Inflammatory macrophage (primary cell): ENCODE measurements at regions not wholly inside any gene's neighbourhood (a gene's known extent, or its start where the extent isn't known, plus 50 kb on each side); places are given as distances from the start of the nearest gene placed in this dataset.
"Not testable (repeated sequence)": the region's sequence is repeated elsewhere in the genome, so short reads cannot be mapped to it uniquely, and the experiment has no call there.

ENCODE experiments used
- DNase-seq, 2 donors: peaks; one replicate each; pipeline ENCODE4 v3.0.0-alpha.2; 2020 to 2022

DNA sequence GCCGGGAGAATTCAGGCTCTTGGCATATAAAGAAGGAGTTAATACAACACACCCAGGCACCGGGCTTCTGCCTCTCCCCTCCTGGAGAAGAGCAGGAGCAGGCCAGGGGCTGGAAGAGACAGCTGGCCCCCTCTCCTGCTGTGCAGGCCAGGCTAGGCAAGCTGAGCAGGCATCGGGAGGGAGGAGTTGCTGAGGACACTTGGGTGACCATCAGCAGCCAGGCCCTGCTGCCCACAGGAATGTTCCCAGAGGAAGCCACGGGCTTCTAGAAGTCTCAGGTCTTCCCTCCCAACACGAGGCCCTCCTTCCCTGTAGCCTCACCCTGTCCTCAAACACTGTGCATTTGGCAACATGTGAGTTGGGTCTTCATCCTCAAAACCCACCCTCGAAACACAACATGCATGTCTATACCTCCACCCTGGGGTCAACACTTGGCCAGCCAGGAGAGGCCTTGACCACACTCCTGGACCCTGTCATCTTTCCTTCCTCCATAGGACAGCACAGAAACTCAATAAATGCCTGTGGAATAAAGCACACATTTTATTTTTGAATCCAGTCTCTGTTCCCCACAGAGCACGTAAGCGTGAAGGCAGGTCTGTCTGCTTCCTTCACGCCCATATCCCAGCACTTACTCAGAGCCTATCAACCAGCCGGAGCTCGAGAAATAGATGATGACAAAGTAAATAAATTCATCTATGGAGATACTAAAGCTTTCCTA lies 433.8 kb upstream of the ID2 start:
- no peak for DNase-seq

DNA sequence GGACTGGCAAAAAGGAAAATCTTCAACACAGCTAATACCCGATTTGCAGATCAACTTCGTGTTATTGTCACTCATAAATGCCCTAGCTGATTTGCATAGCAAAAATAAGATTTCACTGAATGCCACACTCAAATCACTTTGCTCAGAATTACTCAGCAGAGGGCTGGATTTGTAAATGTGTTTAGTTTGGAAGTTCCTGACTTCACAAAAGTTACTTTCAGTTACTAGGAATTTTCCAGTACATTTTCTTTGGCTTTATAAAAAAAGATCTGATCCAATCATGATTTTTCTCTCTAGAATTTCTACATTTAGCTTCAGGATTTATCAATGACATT lies 433.3 kb upstream of the ID2 start:
- DNase-seq: no peak

DNA sequence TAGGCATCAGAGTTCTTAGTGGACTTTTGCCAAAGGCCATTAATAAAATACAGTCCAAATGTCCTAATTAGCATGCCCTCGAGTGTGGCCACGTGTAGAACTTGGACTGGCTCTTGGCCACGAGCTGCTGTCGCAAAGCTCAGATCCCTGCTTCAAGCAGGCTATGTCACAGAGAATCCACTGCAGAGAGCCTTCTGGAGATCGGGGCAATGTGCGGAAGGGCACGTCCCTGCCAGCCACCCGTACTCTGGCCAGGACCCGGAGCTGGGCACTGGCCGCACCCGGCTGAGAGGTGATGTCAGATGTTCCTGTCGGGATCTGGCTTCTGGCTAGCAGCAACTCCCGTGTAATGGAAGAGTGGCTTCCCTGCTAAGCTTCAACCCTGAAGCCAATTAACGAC lies 432.7 kb upstream of the ID2 start:
- no peak for DNase-seq

DNA sequence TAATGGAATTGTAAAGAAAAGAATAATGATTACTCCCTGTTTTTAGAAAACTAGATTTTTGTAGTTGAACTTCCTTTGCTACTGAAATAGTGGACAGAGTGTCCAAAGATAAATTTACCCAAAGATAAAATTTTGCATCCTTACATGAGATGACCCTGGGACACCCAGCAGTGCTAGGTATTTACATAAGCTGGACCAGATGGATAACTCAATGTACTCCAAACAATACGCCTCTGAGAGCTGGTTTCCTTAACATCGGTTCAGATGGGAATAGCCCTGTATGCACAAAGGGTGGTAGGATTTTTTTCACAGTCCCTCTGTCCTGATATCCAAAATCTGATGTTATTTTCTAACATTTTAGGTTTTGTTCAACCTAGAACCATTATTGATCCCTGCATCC lies 432.1 kb upstream of the ID2 start:
- DNase-seq: no peak

DNA sequence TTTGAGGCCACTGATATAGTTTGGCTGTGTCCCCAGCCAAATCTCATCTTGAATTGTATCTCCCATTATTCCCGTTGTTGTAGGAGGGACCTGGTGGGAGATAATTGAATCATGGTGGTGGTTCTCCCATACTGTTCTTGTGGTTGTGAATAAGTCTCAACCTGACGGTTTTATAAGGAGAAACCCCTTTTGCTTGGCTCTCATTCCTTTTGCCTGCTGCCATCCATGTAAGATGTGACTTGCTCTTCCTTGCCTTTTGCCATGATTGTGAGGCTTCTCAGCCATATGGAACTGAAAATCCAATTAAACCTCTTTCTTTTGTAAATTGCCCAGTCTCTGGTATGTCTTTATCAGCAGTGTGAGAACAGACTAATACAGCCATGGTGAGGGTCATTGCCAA lies 431.6 kb upstream of the ID2 start:
- not testable (repeated sequence) for DNase-seq

DNA sequence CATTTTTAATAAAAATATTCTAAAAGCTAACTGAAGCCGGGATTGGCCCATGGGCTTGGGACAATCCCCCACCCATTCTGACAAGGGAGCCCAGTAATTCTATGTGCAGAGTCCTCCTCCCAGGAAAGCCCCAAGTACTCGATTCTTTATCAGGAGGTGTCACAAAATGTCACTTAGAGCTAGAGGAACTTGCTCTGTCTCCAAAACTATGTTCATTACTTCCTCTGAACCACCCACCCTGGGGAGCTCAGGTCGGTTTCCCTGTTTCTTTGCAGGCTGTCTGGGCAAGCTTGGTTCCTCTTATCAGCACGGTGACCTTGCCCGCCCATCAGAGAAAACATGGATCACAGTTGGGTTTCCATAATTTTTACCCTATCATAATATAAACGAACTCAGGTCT lies 430.6 kb upstream of the ID2 start:
- peak; percentile 67 to 78 for DNase-seq

DNA sequence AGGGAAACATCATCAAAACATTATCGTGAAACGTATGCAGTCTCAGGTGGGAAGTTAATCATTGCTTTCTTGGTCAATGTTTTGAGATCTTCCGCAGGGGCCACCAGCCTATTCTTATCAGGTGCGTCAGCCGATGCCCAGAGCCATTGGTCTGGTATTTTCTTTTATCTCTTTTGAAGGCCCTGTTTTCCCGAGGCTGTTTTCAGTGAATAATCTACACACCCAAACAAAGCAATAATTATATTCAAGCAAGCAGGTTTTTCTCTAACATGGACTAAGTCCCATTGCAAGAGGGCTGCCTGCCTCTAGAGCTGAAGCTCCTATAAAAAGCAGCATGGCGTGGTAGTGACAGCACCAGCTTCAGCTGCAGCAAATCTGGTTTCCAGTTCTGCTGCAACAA lies 430.0 kb upstream of the ID2 start:
- DNase-seq: no peak

DNA sequence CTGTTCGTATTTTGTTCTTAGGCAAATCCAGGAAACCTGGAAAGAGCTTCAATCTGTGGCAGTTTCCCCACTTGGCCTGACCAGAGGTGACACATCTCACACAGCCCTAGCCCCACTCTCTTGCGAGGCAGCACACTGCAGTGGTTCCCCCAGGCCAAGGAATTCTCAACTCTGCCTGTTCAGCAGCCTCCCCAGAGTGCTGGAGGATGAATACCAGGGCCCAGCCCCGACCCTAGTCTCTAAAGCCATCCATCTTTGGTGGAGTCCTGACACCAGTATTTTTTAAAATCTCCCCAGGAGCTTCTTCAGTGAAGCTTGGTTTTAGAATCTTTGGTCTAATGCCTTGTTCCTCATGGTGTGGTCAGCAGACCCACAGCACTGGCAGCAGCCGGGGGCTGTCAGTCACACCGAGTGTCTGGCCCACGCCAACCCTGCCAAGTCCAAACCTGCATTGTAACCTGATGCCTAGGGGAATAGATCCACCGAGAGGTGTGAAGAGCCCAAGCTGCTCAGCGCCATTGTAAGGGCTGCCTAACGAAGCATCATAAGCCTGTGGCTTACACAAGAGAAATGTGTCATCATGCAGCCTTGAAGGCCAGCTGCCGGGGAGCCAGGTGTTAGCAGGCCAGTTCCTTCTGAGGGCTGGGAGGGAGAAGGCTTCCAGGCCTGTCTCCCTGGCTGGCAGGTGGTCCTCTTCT lies 428.7 kb upstream of the ID2 start:
- no peak for DNase-seq

DNA sequence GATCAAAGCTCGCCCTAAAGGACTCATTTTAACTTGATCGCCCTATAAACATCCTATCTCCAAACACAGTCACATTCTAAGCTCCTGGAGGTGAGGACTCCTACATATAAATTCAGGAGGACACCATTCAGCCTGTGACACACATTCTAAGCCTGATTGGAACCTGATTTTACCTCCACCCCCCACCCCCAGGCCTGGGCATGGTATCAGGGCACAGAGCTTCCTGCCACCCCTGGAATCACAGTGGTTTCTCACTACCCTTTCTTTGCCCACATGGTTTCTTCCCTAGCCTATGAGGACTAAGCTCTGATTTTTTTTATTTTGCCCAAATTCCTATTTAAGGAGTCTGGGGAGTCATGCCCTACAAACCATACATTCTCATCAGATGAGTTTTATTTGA lies 428.1 kb upstream of the ID2 start:
- no peak for DNase-seq

DNA sequence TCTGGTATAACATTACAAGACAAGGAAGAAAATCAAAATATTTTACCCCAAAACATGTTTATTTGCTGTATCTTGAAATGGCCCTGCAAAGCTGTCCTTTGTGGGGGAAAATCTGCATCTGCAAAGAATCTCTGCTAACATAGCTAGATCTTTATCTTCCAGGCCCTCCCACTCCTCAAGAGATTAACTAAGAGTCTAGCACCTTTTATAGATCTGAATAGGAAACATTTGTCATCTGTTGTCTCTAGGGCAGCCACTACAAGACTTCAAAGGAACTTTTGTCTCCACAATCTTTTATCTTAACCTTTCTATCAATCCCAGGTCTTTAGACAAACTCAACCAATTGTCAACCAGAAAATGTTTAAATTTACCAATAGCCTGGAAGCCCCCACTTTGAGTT lies 427.6 kb upstream of the ID2 start:
- not testable (repeated sequence) for DNase-seq

DNA sequence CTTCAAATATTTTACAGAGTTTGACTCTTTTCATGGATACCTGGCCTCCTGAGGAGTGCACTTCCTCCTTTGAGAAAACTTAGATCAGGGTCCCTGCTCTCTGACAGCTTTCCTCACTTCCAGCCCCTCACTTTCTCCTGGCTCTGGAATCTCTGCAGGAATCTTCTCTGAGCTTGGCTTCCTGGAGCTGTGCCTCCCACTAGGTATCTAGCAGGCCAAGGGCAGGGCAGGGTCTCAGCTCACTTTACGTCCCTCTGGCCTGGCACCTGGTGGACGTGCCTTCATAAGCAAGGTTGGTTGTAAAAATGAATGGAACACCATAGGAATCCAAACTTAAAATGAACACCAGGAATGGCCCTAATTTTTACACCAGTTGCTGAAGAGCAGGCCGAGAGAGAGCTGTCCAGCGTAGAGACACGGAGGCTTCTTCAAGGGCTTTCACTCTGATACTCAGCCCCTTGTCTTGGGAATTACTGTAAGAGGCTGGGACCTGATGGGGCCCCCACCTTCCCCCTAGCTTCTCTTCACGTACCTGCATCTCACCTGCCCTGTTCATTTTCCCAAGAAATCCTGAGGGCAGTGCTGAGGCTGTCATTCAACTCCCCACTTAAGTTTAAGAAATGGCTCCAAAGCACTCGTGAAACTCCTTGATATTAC lies 426.9 kb upstream of the ID2 start:
- no peak for DNase-seq

DNA sequence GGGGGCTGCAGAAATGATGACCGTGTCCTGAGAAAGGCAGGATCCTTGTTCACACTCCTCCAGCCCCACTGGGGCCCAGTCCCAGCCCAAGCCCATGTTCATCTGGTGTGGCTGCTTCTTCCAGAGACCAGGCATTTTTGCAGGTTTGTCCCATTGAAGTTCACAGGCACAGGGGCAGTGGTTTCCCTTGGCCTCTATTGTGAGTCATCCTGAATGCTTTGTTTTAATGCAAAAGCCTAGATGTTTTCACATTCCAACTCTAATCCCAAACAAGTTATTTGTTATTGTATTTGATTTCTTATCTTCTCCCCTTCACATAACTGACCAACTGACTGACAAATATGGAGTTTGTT lies 426.4 kb upstream of the ID2 start:
- DNase-seq: no peak

DNA sequence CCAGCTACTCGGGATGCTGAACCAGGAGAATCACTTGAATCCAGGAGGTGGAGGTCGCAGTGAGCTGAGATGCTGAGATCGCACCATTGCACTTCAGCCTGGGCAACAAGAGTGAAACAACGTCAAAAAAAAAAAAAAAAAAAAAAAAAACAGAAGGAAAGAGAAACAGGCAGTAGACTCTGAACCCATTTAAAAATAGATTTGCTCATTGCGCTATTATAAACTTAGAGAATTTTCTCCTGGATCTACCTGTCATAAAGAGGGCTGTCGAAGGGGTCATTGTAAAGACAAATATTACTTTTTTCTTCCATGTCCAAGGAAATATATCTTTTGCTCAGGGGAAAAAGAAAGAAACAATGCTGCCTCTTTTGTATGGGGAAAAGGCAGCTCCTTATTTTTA lies 425.0 kb upstream of the ID2 start:
- DNase-seq: no peak

DNA sequence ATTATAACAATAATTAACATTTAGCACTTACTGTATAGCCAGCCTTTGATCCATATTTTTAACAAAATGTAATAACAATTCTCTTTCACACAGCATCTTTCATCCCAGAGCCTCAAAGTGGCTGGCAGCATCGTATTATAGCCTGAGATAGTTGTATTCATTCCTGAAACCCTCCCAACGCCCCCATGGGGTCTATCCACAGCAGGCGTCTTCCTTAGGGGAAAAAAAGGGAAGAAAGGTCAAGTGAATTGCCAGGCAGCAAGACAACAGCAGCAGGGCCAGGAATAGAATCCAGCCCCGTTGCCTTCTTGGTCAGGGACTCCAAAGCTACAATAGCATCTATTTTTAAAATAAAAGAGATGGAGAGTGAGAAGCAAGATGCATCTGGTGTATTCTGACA lies 424.4 kb upstream of the ID2 start:
- DNase-seq: no peak

DNA sequence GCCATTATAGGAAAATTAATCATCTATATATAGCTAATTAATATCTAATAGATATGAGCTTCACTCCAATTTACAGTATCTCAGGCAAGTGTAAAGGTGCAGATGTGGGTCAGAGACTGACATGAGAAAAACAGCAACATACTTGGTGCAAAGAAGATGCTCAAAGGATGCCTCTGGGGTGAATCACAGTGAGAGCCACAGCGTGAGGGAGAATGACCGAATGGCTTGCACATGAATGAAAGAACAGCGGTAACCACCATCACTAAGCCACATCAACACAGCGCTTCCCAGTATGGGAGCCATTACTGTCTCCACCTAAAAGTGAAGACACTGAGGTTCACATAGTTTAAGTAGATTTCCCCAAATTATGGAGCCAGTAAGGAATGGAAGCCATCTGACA lies 423.4 kb upstream of the ID2 start:
- no peak for DNase-seq

DNA sequence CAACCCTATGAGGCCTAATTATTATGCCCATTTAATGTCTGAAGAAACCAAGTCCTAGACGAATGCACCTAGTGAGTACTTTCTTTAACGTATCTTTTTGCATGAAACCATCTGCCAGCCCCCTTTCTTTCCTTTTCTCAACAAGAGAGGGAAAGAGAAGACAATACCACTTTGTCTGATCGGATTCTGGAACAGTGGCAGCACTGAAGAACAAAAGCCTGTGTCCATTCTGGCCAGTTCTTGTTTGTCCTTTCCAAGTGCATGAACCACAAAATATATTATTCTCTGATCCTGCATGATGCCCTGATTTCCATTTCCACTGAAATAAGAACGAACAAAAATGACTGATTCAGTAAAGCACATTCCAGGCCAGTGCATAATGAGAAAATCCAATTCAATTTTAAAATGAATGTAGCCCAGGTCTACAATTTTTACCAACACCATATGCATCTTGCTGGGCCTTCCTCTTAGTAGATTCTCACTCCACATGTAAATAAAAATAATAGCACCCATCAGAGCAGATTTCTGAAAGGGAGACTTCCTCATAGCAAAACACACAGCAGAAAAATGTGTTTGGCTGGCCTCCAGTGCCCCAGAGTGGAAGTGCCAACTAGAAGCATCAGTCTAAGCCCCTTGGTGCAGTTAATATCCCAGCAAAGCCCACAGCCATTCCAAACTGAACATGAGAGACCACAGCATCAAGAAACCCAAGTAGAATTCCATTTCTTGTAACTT lies 422.6 kb upstream of the ID2 start:
- DNase-seq: peak; percentile 50 to 61

DNA sequence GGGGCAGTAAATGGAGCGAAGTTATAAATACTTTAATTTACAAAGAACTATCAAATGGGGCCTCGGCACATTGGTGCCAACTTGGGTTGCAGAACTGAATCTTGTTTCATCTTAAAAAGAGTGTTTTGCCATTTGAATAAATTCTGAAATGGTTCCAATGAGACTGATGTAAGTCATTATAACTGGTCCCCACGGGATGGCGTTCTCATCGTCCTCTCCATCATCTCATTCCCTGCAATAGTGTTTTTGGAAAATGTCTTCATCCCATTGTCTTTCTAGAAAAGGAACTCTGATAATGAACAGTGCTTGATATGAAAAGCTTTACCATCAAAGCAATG lies 422.0 kb upstream of the ID2 start:
- no peak for DNase-seq

DNA sequence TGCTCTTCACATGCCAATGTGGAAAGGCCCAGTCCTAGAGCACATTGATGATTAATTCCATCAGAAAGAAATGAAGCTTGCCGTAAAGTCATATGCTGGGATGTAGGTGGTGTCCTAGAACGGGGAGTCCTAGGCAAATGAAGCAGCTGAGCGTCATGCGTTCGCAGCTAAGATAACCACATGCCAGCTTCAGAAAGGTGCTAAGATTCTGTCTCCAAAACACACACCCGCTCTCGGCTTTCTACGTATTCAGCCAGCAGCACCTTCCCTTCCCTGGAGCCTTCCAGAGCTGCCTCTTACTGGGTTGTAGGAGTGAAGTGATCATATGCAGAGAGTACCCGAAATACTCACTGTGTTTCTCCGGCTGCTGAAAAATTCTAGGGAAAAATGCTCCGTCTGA lies 421.6 kb upstream of the ID2 start:
- DNase-seq: no peak

DNA sequence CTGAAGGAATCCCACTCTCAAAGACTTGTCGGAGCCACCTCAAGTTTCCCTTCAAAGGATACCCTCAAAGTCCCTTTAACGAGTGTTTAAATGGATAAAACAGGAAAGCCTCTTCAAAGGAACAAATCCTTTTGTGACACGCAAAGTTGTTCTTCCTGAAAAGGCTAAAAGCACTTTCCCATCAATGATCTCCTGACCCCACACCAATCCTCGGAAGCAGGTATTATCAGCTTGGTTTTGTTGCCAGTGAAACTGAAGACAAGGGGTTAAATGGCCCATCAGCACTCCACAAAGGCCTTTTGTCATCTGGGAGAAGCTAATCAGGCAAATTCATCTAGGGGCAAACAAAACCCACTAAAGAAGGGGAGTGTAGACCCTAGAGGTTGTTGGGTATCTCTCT lies 418.0 kb upstream of the ID2 start:
- no peak for DNase-seq

DNA sequence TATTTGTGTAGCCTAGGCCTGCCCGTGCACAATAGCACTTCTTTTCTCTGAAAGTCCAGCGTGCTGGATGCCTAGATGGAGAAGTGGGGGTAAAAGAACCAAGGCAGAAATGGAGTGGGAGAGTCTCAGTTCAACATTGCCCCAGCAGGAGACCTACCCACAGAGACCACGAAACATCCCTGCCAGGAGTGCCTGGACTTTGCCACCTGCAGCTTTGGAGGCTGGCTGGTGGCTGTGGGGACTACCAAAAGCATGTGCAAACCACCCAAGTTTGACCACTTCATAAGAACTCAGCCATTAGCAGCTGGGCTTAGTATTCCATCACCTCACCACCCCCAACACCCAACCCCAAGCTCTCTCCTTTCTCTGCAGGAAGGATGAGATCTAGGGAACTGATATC lies 416.9 kb upstream of the ID2 start:
- no peak for DNase-seq

DNA sequence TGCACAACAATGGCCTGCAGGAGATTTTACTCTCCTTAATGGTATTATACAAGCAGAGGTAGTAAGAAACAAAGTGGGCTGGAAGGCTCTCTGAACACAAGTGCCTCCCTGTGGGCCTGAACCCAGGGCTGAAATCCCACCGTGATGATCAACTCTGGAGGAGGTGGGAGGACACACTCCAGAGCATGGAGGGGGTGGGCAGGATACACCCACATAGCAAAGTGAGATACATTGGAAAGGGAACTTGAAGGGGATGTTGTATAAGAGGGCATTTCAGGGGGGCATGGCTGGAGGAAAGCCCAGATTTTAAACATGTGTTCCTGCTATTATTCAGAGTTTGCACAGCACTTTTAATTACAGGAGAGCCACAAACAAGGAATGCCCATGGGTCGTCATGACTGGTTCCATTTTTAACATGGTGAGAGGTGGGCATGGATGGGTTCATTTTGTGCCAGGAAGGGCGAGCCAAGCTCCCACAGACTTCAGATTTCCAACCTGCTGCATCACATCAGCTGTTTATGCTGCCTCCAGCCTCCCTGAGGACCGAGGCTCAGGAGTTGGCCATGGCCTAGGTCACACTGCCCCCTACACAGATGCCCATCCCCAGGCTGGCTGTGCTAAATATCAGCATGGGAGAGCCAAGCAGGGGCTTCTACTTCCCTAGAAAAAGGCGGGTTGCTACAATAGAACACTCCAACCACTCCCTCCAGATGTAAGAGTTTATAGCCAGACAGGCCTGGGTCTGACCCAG lies 416.2 kb upstream of the ID2 start:
- peak; percentile 30 to 44 for DNase-seq

DNA sequence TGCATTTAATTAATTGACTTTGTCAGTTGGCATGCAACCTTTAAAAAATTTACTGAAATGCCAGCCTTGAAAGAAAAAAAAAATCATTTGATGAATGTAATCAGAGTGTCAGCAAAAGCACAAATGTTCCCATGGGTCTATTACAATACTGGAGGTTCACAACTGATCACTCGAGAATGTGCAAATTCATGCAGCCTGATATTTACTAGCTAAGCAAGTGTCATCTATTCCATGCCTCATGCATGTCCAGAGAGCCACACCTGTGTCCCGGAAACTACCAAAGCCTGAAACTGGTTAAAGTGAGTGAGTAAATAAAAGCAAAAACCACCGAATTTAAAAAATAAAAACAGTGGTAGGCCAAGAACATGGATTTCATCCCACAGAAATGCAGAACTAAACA lies 415.3 kb upstream of the ID2 start:
- no peak for DNase-seq

DNA sequence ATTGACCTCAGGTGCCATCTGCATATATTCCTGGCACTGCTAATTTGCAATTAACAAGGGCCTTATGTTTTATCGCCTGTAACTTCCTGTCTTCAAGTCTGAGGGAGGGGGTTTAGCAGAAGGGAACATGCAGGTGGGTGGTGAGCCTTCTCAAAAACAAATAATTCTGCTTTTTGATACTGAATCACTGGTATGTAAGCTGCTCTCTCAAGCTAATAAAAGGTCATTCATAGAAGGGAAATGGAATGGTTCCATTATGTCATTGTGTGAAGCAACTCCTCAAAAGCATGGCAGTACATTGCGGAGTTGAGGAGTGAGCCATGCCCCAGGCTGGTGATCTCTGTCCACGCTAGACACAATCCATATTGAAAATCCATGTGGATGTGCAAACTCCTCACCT lies 414.8 kb upstream of the ID2 start:
- peak; percentile 72 to 81 for DNase-seq
